IMR-90 (cell line): ENCODE measurements at regions not wholly inside any gene's neighbourhood (a gene's known extent, or its start where the extent isn't known, plus 50 kb on each side); places are given as distances from the start of the nearest gene placed in this dataset.

Experiments used
- ATAC-seq: fragments of 200-7000 bp; cut with Tn5 transposase; 2 replicates; pipeline ENCODE4 v1.9.1; 2020; ENCODE audit warnings: low read depth, mild to moderate bottlenecking, moderate library complexity
- BruUV-seq: library from RNA; stranded (reverse); fragments of 400-500 nt; replicated peaks from 2 replicates; lab custom pipeline; 2021; lab: Mats Ljungman, UMichigan
- CTCF ChIA-PET: fragments of 300-600 bp; formaldehyde crosslinking; extraction: SDS; loops from one replicate; lab custom pipeline; 2021; ENCODE audit warnings: antibody characterized with exemption; lab: Yijun Ruan, JAX
- POLR2A ChIA-PET: fragments of 300-600 bp; sonication (Branson Sonifier 250); formaldehyde crosslinking; loops from one replicate; lab custom pipeline; 2022; ENCODE audit warnings: antibody characterized with exemption; ENCODE audit not compliant: unreplicated experiment; lab: Charles Lee
- DNase-seq: peaks from one replicate; pipeline ENCODE4 v3.0.0; 2013
- H2AFZ ChIP-seq: replicated peaks from 2 replicates; pipeline ENCODE3; 2013; ENCODE audit warnings: low read length, mild to moderate bottlenecking; ENCODE audit not compliant: poor library complexity
- H2AK5ac ChIP-seq: 2 replicates; pipeline ENCODE4 v1.6.1; 2013; ENCODE audit warnings: low read depth, low read length, inconsistent platforms
- H2AK9ac ChIP-seq: replicated peaks from 2 replicates; pipeline ENCODE3; 2013; ENCODE audit warnings: mild to moderate bottlenecking, low read depth, low read length, moderate library complexity; ENCODE audit not compliant: poor library complexity
- H2BK120ac ChIP-seq: 2 replicates; pipeline ENCODE4 v1.6.1; 2013; ENCODE audit warnings: low read depth, low read length, inconsistent platforms
- H2BK15ac ChIP-seq: 3 replicates; pipeline ENCODE4 v1.6.1; 2013; ENCODE audit warnings: low read depth, low read length, inconsistent platforms
- H2BK20ac ChIP-seq: 2 replicates; pipeline ENCODE4 v1.6.1; 2013; ENCODE audit warnings: low read depth, mild to moderate bottlenecking, inconsistent platforms, low read length, moderate library complexity
- H2BK5ac ChIP-seq: 2 replicates; pipeline ENCODE4 v1.6.1; 2013; ENCODE audit warnings: mild to moderate bottlenecking, low read depth, low read length, inconsistent platforms; ENCODE audit not compliant: poor library complexity, severe bottlenecking
- H3K14ac ChIP-seq: replicated peaks from 2 replicates; pipeline ENCODE4 v1.6.1; 2013; ENCODE audit warnings: low read depth, low read length, inconsistent platforms
- H3K18ac ChIP-seq: 2 replicates; pipeline ENCODE4 v1.6.1; 2013; ENCODE audit warnings: low read depth, low read length, control low read depth
- H3K23ac ChIP-seq: 2 replicates; pipeline ENCODE4 v1.6.1; 2013; ENCODE audit warnings: low read depth, low read length, inconsistent platforms
- H3K27ac ChIP-seq: 2 replicates; pipeline ENCODE4 v1.5.1; 2013; ENCODE audit warnings: mild to moderate bottlenecking, control low read depth, low read length; ENCODE audit not compliant: insufficient read depth
- H3K27me3 ChIP-seq: 2 replicates; pipeline ENCODE4 v1.6.1; 2013; ENCODE audit warnings: low read length; ENCODE audit not compliant: control insufficient read depth, insufficient read depth
- H3K36me3 ChIP-seq: 2 replicates; pipeline ENCODE4 v1.6.1; 2013; ENCODE audit warnings: low read length, mixed read lengths; ENCODE audit not compliant: control insufficient read depth, insufficient read depth
- H3K4ac ChIP-seq: 2 replicates; pipeline ENCODE4 v1.6.1; 2013; ENCODE audit warnings: low read depth, low read length, inconsistent platforms
- H3K4me1 ChIP-seq: 2 replicates; pipeline ENCODE4 v1.6.1; 2013; ENCODE audit warnings: low read length, mixed read lengths; ENCODE audit not compliant: control insufficient read depth, insufficient read depth
- H3K4me2 ChIP-seq: 2 replicates; pipeline ENCODE4 v1.6.1; 2013; ENCODE audit warnings: low read depth, mild to moderate bottlenecking, control low read depth, low read length, moderate library complexity
- H3K4me3 ChIP-seq: 2 replicates; pipeline ENCODE4 v1.5.1; 2013; ENCODE audit warnings: low read depth, mild to moderate bottlenecking, control low read depth, low read length, moderate library complexity; ENCODE audit not compliant: insufficient read depth
- H3K56ac ChIP-seq: 2 replicates; pipeline ENCODE4 v1.6.1; 2013; ENCODE audit warnings: low read length, inconsistent platforms; ENCODE audit not compliant: insufficient read depth; ENCODE audit errors: extremely low read depth
- H3K79me1 ChIP-seq, 2 experiments: 2 replicates each; pipeline ENCODE4 v1.6.1; 2013; ENCODE audit warnings: low read length in 2 of 2, inconsistent platforms in 1 of 2, low read depth in 1 of 2
- H3K9ac ChIP-seq: 2 replicates; pipeline ENCODE4 v1.6.1; 2013; ENCODE audit warnings: low read depth, low read length, control low read depth
- H3K9me1 ChIP-seq: 2 replicates; pipeline ENCODE4 v1.6.1; 2013; ENCODE audit warnings: low read length, inconsistent platforms; ENCODE audit not compliant: insufficient read depth
- H3K9me3 ChIP-seq: 2 replicates; pipeline ENCODE4 v1.6.1; 2013; ENCODE audit warnings: low read length; ENCODE audit not compliant: control insufficient read depth, insufficient read depth
- H4K20me1 ChIP-seq: 2 replicates; pipeline ENCODE4 v1.6.1; 2013; ENCODE audit warnings: low read length, inconsistent platforms; ENCODE audit not compliant: insufficient read depth
- H4K5ac ChIP-seq: 2 replicates; pipeline ENCODE4 v1.6.1; 2013; ENCODE audit warnings: mild to moderate bottlenecking, low read depth, low read length, control low read depth
- H4K8ac ChIP-seq, 2 experiments: 2 replicates each; pipeline ENCODE4 v1.6.1; 2013; ENCODE audit warnings: low read depth in 2 of 2, low read length in 2 of 2, control low read depth in 1 of 2, inconsistent platforms in 1 of 2
- H4K91ac ChIP-seq: 2 replicates; pipeline ENCODE4 v1.6.1; 2013; ENCODE audit warnings: low read depth, low read length, inconsistent platforms; ENCODE audit not compliant: insufficient read depth
- CEBPB ChIP-seq: IDR thresholded peaks from 2 replicates; pipeline ENCODE4 v1.6.1; 2012; ENCODE audit warnings: low read depth, low read length, improper control_type of control experiment
- CTCF ChIP-seq: conservative IDR thresholded peaks from 2 replicates; pipeline ENCODE4 v1.5.1; 2012; ENCODE audit warnings: mild to moderate bottlenecking, low read depth, low read length, improper control_type of control experiment
- ELK1 ChIP-seq: fragments of 150-350 bp; IDR thresholded peaks from 2 replicates; pipeline ENCODE4 v1.6.1; 2016; ENCODE audit warnings: low read depth, mild to moderate bottlenecking, low read length, moderate library complexity, borderline replicate concordance
- FOS ChIP-seq: fragments of 150-350 bp; IDR thresholded peaks from 2 replicates; pipeline ENCODE4 v1.6.1; 2016; ENCODE audit warnings: low read depth, low read length
- POLR2A ChIP-seq: IDR thresholded peaks from 2 replicates; pipeline ENCODE4 v1.6.1; 2012; ENCODE audit warnings: mild to moderate bottlenecking, low read depth, low read length
- RAD21 ChIP-seq: IDR thresholded peaks from 2 replicates; pipeline ENCODE4 v1.6.1; 2012; ENCODE audit warnings: low read length, improper control_type of control experiment
- WGBS, 2 experiments: methylation state at CpG; one replicate each; pipeline versions ENCODE4 v1.1.5 to v1.1.7; 2013; ENCODE audit warnings: missing lambda C conversion rate in 2 of 2; ENCODE audit not compliant: insufficient read length in 1 of 2; ENCODE audit errors: extremely low coverage in 2 of 2; 5-methylcytosine and 5-hydroxymethylcytosine counted together
- dilution Hi-C: fragments of 300-500 bp; cut with HindIII; formaldehyde crosslinking; loops from one replicate; pipeline ENCODE4 v1.14.3; 2018; ENCODE audit warnings: low sequenced_read_pairs; ENCODE audit not compliant: unreplicated experiment
- in situ Hi-C: fragments of 300-500 bp; cut with MboI; formaldehyde crosslinking; loops from 3 replicates; pipeline ENCODE4 v1.14.3; 2019; ENCODE audit warnings: low sequenced_read_pairs, inconsistent platforms, mixed read lengths
- intact Hi-C: fragments of 100-400 bp; cut with micrococcal nuclease; formaldehyde crosslinking; loops from 2 replicates; pipeline ENCODE4 v1.10.0; 2022

GRCh38 chr15:88987934-88988671, 74.9 kb upstream of the MFGE8 start (continued):
- no peak for TF ChIP-seq CTCF
- no peak for TF ChIP-seq POLR2A

- Histone ChIP-seq H3K27me3 (no peaks in the 10 kb centered on the region), H2AK5ac (peak overlapping the region; percentile 83), H3K4ac (peak overlapping the region; percentile 96; the same call in 1 of the 2 replicates), H3K9me1 (peaks cover 22% of the 10 kb centered on the region), H3K4me3 (peak overlapping the region; percentile 2; the same call in 1 of the 2 replicates), H3K56ac (peak overlapping the region; percentile 95), H2BK15ac (peak overlapping the region; percentile 86; the same call in 2 of the 3 replicates), H3K23ac (peak overlapping the region; percentile 98), H2BK5ac (peak overlapping the region; percentile 97), H3K4me1 (peaks cover 28% of the 10 kb centered on the region), H3K27ac (peak overlapping the region; percentile 92), H3K79me1 (peaks cover 13 to 17% of the 10 kb centered on the region in 2 experiments; a peak in 3 of 4 replicates), H4K8ac (peak overlapping the region; percentile 90 to 93), H3K4me2 (peak overlapping the region; percentile 75; the same call in 1 of the 2 replicates), H2AFZ (no peak overlapping the region), H2BK120ac (peak overlapping the region; percentile 98), H4K5ac (peak overlapping the region; percentile 93; the same call in 1 of the 2 replicates), H3K9ac (peak overlapping the region; percentile 58; the same call in 1 of the 2 replicates), H3K18ac (peak overlapping the region; percentile 96; the same call in 1 of the 2 replicates), H4K91ac (peak overlapping the region; percentile 95), H3K36me3 (no peaks in the 10 kb centered on the region), H3K14ac (peak overlapping the region; percentile 88), H4K20me1 (no peaks in the 10 kb centered on the region), H2AK9ac (no peak overlapping the region), H2BK20ac (peak overlapping the region; percentile 99), H3K9me3 (no peaks in the 10 kb centered on the region)
- ATAC-seq (peak; percentile 77), DNase-seq (peak; percentile 94)
- ChIA-PET CTCF (interaction anchor here (0.7 to 1.5 kb wide), 2 partner anchors 11 to 85 kb away, joined by 3 to 5 read pairs; no protein-coding TSS in a partner anchor), POLR2A (interaction anchor here (0.6 kb wide), 1 partner anchor 74 kb away, joined by 3 read pairs; no protein-coding TSS in a partner anchor)
- no TSS peak for BruUV-seq
- dilution Hi-C loops (no loop called here), intact Hi-C loops (loop anchor here (2.0 kb wide), 1 partner anchor 71 kb away; no protein-coding TSS in a partner anchor), in situ Hi-C loops (no loop called here)
- TF ChIP-seq RAD21 (0 out of 2 replicates have a peak, but pooled peaks have one; percentile 4), CEBPB (peak; percentile 51; the same call in 1 of the 2 replicates), FOS (peak; percentile 80), ELK1 (no peak)
- 0% methylated on average over 2 of the region's 5 CpGs; no CpG with 5 or more reads in 1 of the 2 experiments for WGBS, 2 experiments
These were observed 76.4 kb upstream of the MFGE8 start for GRCh38 chr15:88989578-88989977.
